GM04504 (cell line): ENCODE measurements at regions not wholly inside any gene's neighbourhood (a gene's known extent, or its start where the extent isn't known, plus 50 kb on each side); places are given as distances from the start of the nearest gene placed in this dataset.

ENCODE experiments used
- DNase-seq: peaks from one replicate; pipeline ENCODE4 v3.0.0-alpha.2; 2012; ENCODE audit warnings: low read depth

DNA sequence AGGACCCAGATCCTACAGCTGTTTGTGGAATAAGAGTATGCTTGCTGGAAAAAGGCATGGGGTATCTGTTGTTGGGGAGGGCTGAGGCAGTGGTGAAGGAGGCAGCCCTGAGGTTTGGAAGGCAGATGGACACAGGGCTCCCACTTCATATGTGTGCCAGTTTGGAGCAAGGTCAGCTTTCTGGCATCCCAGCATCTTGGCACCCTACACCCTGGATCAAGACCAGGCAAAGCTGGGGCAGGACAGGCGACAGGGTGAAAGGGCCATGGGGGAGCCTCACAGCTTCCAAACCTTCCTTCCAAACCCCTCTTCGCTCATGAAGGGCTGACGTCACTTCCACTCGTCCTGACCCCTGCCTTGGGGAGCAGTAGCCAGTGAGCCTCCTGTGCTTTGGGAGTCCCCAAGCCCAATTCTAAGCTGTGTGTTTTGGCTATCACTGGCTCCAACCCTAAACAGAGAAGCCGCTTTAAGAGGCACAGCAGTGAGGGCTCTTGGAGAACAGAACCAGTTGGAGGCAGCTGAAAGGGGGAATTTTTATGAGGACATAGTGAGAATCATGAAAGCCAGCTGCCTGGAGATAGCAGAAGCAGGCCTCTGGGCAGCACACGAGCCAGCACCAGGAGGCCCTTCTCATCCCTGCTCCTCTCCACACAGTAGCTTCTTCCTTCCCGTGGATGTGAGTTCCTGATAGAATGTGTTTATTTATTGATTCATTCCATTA is 448.6 kb upstream of the CDH4 start:
- no peak for DNase-seq

DNA sequence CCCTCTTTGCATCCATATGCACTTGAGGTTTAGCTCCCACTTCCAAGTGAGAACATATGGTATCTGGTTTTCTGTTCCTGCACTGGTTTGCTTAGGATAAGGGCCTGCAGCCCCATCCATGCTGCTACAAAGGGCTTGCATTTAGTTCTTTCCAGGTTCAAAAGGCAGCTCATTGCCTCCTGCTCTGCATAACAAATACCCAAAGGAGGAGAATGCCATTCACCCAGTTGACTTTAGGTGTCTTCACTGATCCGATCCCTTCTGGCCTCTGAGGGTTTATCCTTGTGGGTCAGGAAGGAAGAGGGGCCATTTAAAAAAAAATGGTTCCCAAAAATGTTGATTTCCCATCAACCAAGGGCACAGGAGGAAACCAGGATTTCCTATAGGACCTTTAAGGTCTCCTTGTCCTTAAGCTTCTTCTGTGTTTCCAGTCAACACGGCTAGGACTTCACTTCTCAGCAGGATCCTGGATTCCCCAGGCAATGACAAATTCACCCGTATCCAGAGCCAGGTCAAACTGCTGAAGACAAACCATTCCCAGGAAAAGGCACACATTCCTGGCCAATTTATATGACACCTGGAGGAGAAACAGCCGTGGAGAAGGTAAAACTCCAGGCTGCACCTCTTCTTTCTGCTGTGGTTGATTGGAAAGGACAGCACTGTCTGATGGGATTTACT is 447.7 kb upstream of the CDH4 start:
- DNase-seq = no peak

DNA sequence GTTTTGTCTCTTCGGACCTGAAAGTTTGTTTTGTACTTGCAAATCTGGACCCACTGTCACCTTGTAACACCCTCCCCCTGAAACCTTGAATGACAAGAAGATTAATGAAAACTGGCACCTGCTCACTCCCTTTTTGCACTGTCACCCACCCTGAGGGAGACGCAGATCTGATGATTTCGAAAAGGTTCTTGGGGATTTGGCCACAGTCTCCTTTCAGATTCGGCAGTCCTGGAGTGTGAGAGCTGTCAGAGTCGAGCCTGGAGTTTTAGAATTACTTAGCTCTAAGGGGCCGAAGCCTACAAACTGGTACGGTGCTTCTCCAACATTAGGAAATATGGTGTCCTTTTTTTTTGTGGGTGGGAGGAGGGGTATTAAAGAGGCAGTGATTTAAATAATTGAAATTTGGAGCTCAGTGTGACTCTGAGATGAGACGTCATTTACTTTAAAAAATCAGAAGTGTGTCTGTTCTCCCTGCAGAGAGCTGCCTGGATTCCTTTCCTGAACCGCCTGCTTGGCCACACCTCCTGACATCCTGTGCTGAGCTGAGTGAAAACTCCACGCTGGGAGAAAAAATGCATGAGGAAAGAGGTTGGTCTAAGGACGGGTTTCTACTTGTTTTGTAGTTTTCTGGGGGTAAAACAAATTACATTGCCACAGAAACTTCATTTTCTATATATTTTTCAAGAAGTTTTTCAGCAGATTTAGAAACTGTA is 447.0 kb upstream of the CDH4 start:
- no peak for DNase-seq

DNA sequence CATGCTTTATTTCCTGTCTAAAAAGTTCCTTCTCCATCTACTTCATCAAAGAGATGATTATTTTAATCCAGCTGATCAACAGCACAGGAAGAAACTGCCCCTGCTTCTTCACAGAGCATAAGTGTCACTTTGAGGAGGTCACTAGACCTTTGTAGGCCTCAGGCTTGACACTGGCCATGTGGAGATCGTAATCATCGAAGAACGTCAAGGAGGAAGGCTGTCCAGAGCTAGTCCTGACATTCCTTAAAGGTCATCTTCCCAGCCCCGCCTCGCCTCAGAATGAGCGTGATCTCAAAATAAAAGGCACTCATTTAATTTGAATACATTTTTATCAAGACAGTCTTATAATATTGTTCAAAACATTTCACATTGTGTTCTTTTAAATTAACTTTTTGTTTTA is 445.7 kb upstream of the CDH4 start:
- DNase-seq = no peak

DNA sequence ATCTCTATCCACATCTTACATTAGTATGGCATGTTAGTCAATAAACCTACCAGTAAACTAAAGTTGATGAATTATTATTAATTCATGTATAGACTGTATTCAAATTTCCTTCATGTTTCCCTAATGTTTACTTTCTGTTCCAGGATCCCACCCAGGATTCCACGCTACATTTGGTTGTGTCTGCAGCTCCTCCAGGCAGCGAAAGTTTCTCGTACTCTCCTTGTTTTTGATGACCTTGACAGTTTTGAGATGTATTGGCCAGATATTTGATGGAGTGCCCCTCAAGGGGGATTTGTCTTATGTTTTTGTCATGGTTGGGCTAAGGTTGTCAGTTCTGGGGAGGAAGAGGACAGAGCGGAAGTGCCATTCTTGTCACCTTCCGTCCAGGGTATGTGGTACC is 445.2 kb upstream of the CDH4 start:
- DNase-seq = no peak

DNA sequence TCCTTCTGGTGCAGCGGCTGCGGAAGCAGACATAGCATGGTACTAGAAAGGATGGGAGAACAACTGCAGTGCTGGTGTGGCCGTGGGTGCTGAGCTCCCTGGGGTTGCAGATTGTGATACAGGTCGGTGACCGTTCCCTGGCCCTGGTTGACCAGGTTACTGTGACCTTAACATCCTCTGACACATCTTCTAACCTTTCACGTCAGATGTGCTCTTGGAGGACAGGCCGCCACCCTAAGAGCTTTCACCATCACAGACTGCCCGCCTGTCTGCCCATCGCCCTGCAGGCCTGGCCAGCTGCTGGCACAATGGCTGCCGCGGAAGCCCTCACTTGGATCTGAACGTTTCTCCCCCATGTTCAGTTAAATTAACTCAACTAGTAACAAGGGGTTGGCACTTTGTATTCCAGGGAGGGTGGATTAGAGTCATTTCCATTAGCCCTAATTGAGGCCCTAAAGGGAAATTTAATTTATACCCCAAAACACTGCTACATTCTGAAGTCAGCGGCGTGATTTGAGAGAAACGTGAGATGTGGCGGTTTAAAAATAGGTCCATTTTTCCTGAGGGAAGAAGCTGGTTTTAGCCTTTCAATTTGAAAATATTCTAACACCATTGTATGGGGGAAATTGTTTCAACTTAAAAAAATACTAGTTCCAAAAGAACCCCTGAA is 443.9 kb upstream of the CDH4 start:
- DNase-seq = no peak

DNA sequence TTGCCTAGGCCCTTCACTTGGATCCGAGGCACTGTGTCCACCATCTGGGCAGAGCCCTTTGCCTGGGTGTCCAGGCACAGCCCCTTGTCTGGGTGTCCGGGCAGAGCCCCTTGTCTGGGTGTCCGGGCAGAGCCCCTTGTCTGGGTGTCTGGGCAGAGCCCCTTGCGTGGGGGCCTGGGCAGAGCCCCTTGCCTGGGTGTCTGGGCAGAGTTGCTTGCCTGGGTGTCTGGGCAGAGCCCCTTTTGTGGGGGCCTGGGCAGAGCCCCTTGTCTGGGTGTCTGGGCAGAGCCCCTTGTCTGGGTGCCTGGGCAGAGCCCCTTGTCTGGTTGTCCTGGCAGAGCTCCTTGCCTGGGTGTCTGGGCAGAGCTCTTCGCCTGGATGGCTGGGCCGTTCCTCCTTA is 443.4 kb upstream of the CDH4 start:
- no peak for DNase-seq

DNA sequence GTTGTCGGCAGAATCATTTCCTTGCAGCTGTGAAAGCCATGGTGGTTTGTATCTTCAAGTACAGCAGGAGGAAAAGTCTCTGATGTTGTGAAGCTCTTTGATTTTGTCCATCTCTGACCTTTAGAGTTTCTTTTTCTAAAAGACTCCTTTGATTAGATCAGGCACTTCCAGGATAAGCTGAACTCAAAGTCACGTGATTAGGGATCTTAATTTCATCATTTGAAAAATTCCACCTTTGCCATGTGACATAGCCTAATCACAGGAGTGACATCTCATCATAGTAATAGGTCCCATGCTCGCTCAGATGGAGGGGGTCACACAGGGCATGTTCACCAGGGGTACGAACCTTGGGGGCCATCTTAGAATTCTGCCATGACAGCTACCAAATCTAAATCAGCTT is 441.5 kb upstream of the CDH4 start:
- no peak for DNase-seq

DNA sequence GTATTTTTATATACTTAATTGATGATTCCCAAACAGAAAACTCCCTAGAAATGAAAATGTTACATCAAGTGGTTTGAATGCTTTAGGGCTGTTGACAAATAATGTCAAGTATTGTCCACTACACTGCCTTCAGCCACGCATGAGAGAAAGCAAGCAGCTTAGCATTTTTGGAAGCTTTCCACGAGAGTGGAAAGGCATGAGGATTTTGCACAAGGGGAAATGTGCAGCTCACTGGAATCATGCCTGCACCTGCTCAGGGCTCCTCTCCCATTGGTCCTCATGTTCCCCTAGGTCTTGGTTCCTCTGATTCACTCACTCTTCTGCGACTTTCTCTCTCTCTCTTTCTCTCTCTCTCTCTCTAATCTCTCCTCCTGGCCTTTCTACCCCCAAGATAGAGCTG is 439.5 kb upstream of the CDH4 start:
- DNase-seq = no peak

DNA sequence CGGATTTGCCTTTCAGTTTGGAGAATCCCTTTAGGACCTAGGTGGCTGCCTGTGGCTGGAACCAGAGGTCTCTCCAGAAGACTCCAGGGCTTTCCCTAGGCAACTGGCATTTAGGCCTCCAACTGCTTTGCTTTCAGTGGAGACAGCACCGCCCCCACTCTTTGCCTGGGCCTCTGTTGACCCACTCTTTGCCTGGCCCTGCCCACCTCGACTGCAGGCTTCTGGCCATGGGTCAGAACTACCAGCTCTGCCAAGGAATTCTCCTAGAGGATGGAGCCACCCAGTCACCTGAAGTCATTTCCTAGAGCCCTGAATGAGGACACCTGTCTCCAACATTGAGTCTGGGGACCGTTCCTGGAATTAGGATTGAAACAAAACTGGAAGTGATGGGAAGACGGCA is 439.0 kb upstream of the CDH4 start:
- no peak for DNase-seq

DNA sequence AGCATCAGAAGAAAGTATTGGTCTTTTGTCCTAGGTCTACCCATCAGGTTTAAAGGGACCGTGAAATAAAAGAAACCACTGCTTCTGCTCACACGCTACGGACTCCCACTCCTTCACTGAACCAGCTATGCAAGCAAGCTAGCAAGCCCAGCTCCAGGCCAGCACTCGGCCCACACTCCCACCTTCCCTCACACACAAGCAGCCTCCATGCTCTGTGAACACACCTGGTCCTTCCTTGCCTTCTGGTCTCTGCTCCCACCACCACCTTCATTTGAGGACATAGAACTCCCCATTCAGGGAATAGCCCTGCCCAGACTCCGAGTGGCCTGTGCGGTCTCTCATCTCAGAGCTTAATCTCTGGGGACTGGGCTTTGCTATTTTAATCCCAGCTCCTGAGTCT is 436.4 kb upstream of the CDH4 start:
- DNase-seq = no peak

DNA sequence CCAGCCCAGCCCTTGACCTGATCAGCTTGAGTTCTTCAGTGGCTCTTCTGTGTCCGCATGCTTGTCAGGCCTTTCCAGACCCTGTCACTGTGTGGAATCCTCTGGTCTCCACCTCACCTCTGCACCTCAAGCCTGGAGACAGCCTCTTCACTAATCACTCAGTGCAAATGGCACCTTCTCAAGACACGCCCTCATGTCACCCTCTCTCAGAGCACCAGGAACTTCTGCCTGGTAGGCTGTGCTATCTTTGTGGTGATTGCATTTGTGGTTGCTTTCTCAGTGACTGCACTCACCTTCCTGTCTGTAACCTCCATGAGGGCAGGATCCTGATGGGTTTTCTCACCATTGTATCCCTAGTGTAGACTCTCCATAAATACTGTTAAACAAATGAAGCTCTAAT is 435.2 kb upstream of the CDH4 start:
- no peak for DNase-seq

DNA sequence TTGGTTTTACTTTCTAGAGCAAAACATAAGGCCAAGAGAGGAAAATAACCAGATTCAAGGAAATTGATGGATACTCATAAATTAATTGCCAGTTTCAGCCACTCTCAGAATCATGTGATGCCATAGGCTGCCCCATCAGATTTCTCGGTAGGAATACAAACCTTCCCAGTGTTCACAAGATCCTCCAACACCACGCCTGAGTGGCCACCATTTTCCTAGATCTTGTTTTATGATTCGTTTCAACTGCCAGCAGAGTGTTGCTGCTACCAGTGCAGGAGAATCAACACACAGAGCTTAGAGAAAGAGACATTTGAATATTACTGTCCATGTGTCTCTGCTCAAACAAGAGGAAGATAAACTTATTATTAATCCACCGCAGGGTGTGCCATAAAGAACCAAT is 434.2 kb upstream of the CDH4 start:
- no peak for DNase-seq

DNA sequence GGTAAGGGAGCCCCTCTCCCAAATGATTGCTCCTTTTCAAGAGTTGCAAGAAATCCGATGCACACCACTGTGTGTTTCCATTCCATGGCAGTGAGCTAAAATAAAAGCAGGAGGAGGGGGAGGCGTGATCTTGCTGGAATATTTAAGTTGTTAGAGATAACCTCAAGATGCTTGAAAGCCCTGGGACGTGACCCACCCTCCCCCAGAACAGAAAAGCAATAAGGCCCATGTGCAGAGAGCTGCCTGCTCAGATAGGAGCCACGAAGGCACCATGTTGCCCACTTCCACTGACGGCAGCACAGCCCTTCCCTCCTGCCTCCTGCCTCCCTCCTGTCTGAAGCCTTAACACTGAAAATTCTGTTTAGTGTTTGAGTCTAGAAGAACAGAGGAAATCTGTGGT is 432.6 kb upstream of the CDH4 start:
- DNase-seq = no peak

DNA sequence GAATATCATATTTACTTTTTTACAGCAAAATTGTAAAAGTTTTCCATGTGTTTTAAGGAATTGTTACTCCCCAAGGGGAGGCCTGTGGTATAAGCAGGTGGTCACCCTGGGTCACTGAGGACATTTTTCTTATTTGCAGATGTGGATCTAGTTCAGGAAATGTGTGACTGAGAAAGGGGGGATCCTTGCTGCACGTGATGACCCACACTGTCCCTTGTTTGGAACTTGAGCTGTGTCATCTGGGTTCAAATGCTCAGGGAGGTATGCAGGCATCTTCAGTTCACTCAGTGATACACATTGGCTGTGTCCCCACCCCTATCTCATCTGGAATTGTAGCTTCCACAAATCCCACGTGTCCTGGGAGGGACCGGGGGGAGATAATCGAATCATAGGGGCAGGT is 431.9 kb upstream of the CDH4 start:
- no peak for DNase-seq

DNA sequence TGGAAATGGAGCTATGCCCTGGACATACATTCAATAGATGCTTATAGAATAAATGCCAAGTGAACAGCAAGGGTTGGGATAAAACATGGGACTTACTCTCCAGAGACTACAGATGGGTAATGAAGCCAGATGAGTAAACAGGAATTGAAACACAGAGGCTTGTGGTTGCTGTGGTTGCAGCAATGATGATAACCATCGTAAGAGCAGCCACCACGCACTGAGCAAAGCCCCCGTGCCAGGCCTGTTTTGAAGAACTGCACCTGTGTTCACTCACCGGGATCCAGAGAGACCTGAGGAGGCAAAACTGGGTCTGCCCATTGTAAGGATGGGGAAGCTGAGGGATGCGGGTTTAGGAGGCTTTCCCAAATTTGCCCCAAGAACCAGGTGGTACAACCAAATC is 431.1 kb upstream of the CDH4 start:
- DNase-seq = no peak

DNA sequence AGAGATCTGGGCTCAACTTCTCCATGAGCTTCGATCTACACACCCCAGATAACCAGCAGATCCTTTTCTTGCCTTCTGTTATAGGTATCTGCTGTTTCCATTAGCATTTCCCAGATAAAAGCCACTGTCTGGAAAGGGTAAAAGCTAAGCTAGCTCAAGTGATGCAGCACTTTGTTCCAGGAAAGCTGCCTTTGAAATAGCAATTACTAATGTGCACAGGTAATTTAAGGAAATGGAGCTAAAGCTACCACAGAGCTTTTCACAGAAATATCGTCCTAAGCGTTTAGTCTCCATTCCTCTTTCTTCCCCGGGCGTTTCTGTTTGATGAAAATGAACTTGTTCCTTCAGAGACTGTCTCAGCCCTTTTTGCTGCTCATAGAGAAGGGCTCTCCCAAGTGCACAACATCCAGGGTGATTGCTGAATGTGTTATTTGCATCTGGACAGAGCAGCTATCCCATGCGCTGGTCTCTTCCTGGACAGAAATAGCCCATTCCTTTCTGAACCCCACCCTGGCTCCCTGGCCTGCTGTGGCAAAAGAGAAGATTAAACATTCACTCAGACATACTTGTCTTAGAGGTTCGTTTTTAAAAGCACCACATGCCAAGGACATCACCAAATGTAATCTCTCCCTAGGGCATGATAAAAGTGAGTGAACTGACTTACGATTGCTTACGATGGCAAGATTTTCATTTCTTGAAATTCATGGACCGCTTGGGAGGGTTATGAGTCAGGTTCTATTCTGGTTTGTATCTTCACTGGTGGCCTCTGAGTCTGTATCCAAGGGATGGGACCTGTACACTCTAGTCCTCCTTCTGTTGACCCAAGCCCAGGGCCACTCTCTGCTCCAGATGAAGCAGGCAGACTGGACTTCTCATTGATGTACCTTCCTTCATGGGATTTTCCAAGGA is 429.1 kb upstream of the CDH4 start:
- DNase-seq = no peak

DNA sequence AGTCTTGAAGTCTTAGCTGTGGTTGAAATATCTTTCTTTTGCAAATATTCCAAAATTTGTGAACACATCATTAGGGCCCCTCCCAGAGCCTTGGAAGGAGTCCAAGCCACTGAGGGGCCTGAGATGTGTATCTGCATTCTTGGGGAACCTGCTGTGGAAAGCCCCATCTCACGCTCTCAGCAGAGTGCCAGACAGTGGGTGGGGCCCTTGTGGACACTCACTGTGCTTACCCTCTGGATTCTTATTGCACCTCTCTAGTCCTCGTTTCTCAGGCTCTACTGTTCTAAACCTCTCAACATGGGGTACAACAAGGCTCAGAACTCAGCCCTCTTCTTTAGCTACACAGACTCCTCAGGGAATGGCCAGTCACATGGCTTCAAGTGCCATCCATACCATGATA is 416.2 kb upstream of the CDH4 start:
- DNase-seq = no peak

DNA sequence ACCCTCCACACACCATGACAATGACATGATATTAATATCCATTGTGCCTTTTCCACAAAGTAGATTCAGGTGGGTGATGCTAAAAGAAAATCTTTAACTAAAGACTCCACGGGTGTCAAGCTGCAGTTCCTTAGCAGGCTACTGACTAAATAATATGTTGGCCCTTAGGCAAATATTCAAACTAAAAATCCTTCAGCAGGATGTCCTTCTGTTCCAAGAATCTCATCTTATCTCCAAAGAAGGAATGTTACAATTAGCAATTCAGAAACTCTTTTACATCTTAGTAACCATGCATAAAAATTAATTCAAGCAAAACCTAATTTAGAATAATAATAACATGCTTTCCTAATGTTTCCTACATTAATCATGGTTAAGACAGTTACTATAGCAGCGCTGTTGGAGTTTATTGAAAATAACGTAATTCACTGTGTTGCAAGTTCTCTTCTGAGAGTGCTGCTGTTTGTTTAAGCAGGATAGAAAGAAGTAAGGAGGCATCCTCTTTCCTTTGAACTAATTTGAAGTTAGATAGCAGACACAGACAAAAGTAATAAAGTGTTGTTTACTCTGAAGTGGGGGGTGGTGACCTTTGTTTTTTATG is 414.8 kb upstream of the CDH4 start:
- no peak for DNase-seq

DNA sequence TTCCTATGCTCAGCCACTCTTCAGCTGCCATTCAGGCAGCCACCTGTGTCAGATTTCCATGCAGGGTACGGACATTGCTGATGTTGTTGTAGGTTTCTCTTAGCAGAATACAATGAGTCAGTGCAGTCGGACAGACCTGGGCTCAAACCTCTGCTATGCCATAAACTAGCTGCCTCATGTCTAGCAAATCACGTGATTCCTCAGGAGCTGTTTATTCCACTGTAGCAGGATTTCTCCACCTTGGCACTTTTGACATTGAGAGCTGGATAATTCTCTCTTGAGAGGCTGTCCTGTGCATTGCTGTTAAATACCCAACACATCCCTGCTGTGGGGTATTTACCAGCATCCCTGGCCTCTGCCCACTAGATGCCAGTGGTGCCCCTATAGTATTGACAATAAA is 413.8 kb upstream of the CDH4 start:
- no peak for DNase-seq

DNA sequence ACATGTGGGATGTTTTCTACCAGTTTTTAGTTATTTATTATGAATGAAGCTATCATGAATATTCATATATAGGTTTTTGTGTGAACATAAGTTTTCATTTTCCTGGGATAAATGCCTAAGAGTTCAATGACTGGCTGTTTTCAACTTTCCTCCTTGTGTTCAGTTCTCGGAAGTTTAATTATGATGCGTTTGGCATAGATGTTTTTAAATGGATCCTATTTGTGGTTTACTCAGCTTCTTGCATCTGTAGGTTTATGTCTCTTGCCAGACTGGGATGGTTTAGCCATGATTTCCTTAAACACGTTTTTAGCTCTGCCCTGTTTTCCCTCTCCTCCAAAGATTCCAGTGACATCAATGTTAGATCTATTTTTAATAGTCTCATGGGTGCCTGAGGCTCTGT is 411.1 kb upstream of the CDH4 start:
- no peak for DNase-seq

DNA sequence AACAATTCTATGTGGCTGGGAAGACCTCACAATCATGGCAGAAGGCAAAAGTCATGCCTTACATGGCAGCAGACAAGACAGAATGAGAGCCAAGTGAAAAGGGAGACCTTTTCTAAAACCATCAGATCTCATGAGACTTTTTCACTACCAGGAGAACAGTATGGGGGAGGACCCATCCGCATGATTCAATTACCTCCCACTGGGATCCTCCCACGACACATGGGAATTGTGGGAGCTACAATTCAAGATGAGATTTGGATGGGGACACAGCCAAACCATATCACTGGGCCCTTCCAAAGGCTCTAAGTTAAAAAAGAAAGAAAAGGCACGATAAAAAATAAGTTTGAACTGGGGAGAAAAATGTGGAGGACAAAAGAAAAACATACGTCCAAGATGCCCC is 406.9 kb upstream of the CDH4 start:
- DNase-seq = no peak
